Endodermal cell (in vitro differentiated cells): ENCODE measurements at regions not wholly inside any gene's neighbourhood (a gene's known extent, or its start where the extent isn't known, plus 50 kb on each side); places are given as distances from the start of the nearest gene placed in this dataset.
"Not testable (repeated sequence)": the region's sequence is repeated elsewhere in the genome, so short reads cannot be mapped to it uniquely, and the experiment has no call there.

Experiments
- DNase-seq: peaks from one replicate; pipeline ENCODE4 v3.0.0-alpha.2; 2017
- H3K27ac ChIP-seq: 2 replicates; pipeline ENCODE4 v1.5.1; 2013; ENCODE audit warnings: mild to moderate bottlenecking, low read depth, low read length, moderate library complexity
- H3K27me3 ChIP-seq: 2 replicates; pipeline ENCODE4 v1.6.1; 2013; ENCODE audit warnings: mild to moderate bottlenecking, low read length, moderate library complexity; ENCODE audit not compliant: insufficient read depth, control insufficient read depth, poor library complexity, severe bottlenecking
- H3K36me3 ChIP-seq: 2 replicates; pipeline ENCODE4 v1.7.0; 2013; ENCODE audit warnings: mild to moderate bottlenecking, low read length, moderate library complexity; ENCODE audit not compliant: control insufficient read depth, insufficient read depth
- H3K4me1 ChIP-seq: one replicate; pipeline ENCODE4 v1.7.0; 2013; ENCODE audit warnings: low read length; ENCODE audit not compliant: control insufficient read depth, insufficient read depth
- H3K4me3 ChIP-seq: 2 replicates; pipeline ENCODE4 v1.5.1; 2013; ENCODE audit warnings: mild to moderate bottlenecking, low read length, moderate library complexity
- H3K9ac ChIP-seq: 2 replicates; pipeline ENCODE4 v1.6.1; 2013; ENCODE audit warnings: mild to moderate bottlenecking, low read length, moderate library complexity; ENCODE audit not compliant: poor library complexity, severe bottlenecking; ENCODE audit errors: extremely low read depth
- H3K9me3 ChIP-seq: 2 replicates; pipeline ENCODE4 v1.6.1; 2013; ENCODE audit warnings: mild to moderate bottlenecking, low read length, moderate library complexity; ENCODE audit not compliant: control insufficient read depth
- H3K27ac Mint-ChIP-seq: 2 replicates; pipeline ENCODE4 v1.8.0; 2020; ENCODE audit warnings: mixed read lengths
- H3K27me3 Mint-ChIP-seq: 2 replicates; pipeline ENCODE4 v1.8.0; 2021; ENCODE audit warnings: mild to moderate bottlenecking, mixed read lengths; ENCODE audit not compliant: insufficient read depth
- H3K36me3 Mint-ChIP-seq: 2 replicates; pipeline ENCODE4 v1.8.0; 2020; ENCODE audit warnings: low read depth, mixed read lengths
- H3K4me1 Mint-ChIP-seq: 2 replicates; pipeline ENCODE4 v1.8.0; 2020; ENCODE audit warnings: mixed read lengths
- H3K4me3 Mint-ChIP-seq: 2 replicates; pipeline ENCODE4 v1.8.0; 2020; ENCODE audit warnings: mild to moderate bottlenecking, moderate library complexity, mixed read lengths
- H3K9me3 Mint-ChIP-seq: 2 replicates; pipeline ENCODE4 v1.8.0; 2020; ENCODE audit warnings: mild to moderate bottlenecking, mixed read lengths
- WGBS, 2 experiments: methylation state at CpG; one replicate each; pipeline versions ENCODE4 v1.1.5 to v1.1.7; 2013; ENCODE audit warnings: missing lambda C conversion rate in 2 of 2, mixed read lengths in 1 of 2; ENCODE audit not compliant: insufficient coverage in 1 of 2, insufficient read length in 1 of 2; 5-methylcytosine and 5-hydroxymethylcytosine counted together
- TF ChIP-seq, protein P1 (sequence below): fragments of 200-600 bp; sonication (generic); conservative IDR thresholded peaks from 2 replicates; pipeline ENCODE4 v1.5.0; 2021; ENCODE audit warnings: antibody characterized with exemption, mild to moderate bottlenecking

DNA sequence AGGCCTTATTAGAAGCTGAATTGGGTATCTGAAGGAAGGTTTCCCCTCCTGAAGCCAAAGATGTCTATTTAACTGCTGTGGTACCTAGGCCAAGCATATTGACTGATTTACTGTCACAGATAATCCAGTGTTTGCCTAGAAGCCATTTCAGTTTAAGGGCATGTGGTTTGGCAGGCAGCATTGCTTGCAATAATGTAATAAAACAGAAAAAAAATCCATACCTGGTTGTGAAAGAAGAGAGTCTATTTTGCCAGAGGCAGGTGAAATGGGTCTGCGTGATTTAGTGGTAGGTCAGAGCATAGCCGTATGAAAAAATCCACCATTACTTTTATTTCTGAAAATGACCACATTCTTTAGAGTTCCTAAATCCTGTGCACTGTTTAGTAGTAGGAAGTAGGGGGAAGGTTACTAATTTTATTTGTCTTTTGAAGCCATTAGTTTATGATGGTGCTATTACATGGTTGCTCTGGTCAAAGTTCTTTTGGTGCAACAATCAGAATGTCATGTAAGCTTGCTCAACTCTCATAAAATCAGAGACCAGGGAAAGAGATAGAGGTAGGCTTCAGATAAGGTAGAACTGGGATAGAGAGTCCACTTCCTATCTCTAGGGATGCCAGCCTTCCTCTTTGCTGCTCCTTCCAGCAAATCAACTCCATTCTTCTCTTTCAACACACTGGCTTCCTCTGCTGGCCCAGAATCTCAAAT is 343.4 kb downstream of the GPD2 start:
- Histone ChIP-seq H3K36me3 (peaks cover 12% of the 10 kb centered on the region), H3K27me3 (no peaks in the 10 kb centered on the region), H3K27ac (no peak overlapping the region), H3K4me3 (no peak overlapping the region), H3K9me3 (peaks cover 10% of the 10 kb centered on the region), H3K4me1 (no peaks in the 10 kb centered on the region), H3K9ac (no peak overlapping the region)
- Mint-ChIP-seq H3K36me3 (peaks cover 23% of the 10 kb centered on the region), H3K27ac (no peak overlapping the region), H3K9me3 (peaks cover 29% of the 10 kb centered on the region), H3K4me1 (peaks cover 9% of the 10 kb centered on the region), H3K27me3 (no peaks in the 10 kb centered on the region), H3K4me3 (no peak overlapping the region)
- no peak for DNase-seq
- WGBS, 2 experiments = 94 to 100% methylated on average over 1 to 2 of the region's 2 CpGs
- TF ChIP-seq, protein P1, sequence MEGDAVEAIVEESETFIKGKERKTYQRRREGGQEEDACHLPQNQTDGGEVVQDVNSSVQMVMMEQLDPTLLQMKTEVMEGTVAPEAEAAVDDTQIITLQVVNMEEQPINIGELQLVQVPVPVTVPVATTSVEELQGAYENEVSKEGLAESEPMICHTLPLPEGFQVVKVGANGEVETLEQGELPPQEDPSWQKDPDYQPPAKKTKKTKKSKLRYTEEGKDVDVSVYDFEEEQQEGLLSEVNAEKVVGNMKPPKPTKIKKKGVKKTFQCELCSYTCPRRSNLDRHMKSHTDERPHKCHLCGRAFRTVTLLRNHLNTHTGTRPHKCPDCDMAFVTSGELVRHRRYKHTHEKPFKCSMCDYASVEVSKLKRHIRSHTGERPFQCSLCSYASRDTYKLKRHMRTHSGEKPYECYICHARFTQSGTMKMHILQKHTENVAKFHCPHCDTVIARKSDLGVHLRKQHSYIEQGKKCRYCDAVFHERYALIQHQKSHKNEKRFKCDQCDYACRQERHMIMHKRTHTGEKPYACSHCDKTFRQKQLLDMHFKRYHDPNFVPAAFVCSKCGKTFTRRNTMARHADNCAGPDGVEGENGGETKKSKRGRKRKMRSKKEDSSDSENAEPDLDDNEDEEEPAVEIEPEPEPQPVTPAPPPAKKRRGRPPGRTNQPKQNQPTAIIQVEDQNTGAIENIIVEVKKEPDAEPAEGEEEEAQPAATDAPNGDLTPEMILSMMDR = no peak

DNA sequence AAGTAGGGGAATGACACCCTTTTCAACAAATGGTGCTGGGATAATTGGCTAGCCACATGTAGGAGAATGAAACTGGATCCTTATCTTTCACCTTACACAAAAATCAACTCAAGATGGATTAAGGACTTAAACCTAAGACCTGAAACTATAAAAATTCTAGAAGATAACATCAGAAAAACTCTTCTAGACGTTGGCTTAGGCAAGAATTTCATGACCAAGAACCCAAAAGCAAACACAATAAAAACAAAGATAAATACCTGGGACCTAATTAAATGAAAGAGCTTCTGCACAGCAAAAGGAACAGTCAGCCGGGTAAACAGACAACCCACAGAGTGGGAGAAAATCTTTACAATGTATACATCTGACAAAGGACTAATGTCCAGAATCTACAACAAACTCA is 345.5 kb downstream of the GPD2 start:
- not testable (repeated sequence) for DNase-seq, H3K27me3 Mint-ChIP-seq, H3K9me3 ChIP-seq, H3K27ac Mint-ChIP-seq, H3K27me3 ChIP-seq, H3K4me1 ChIP-seq, H3K27ac ChIP-seq, H3K4me3 Mint-ChIP-seq, H3K4me1 Mint-ChIP-seq, H3K4me3 ChIP-seq, H3K9ac ChIP-seq
- Mint-ChIP-seq H3K36me3 (peaks cover 17% of the 10 kb centered on the region), H3K9me3 (peaks cover 16% of the 10 kb centered on the region)
- H3K36me3 ChIP-seq = peaks cover 12% of the 10 kb centered on the region
- WGBS, 2 experiments = 84% methylated on average over 2 of the region's 2 CpGs; no CpG with 5 or more reads in 1 of the 2 experiments

DNA sequence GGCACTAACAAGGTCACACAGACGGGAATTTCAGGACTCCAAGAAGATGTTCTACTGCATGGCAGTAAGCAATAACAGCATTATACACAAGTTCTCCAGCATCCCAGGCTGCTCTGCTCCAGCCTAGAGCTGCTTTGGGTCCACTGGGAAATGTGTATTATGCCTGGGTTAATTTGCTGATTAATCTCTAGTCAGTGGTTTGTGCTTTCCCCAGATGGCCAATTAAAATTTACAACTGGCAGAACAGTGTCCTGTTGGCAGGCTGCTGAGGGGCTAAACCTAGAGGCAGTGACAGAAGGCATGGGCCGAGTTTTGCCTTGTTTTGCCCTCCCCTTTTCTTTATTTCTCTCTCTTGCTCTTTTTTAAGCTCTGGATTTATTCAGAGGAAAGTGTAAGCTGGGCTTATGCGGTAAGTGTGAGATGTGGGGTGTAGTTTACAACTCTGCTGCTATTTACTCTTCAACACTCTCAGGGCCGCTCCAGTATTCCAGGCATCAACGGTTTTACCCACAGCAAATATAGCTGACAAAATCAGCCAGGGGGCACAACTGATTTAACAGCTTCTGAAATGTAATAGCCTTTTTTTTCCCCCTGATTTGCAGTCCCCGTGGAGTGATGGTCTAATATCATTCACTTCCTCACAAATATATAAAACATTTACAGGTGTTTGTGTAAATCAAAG is 348.0 kb downstream of the GPD2 start:
- no peak overlapping the region for H3K9ac ChIP-seq
- WGBS, 2 experiments = 82% methylated on average over 6 of the region's 6 CpGs; no CpG with 5 or more reads in 1 of the 2 experiments
- H3K4me3 Mint-ChIP-seq = no peak overlapping the region

More for the DNA sequence above, 348.0 kb downstream of the GPD2 start:
- Histone ChIP-seq H3K4me3 (no peak overlapping the region), H3K27me3 (no peaks in the 10 kb centered on the region), H3K9me3 (no peaks in the 10 kb centered on the region), H3K27ac (no peak overlapping the region), H3K36me3 (peaks cover 3% of the 10 kb centered on the region), H3K4me1 (no peaks in the 10 kb centered on the region)
- Mint-ChIP-seq H3K27ac (no peak overlapping the region), H3K27me3 (no peaks in the 10 kb centered on the region), H3K9me3 (peaks cover 12% of the 10 kb centered on the region), H3K36me3 (peaks cover 10% of the 10 kb centered on the region), H3K4me1 (peaks cover 13% of the 10 kb centered on the region)
- TF ChIP-seq, protein P1 = peak; percentile 12
- DNase-seq = no peak
